Immature natural killer cell (primary cell): ENCODE measurements at regions not wholly inside any gene's neighbourhood (a gene's known extent, or its start where the extent isn't known, plus 50 kb on each side); places are given as distances from the start of the nearest gene placed in this dataset.

Experiments used
- DNase-seq, 3 donors: peaks; one replicate each; pipeline ENCODE4 v3.0.0; 2022; ENCODE audit warnings: mixed read lengths in 1 of 3
- H3K27ac Mint-ChIP-seq, 6 donors: one replicate each; pipeline ENCODE4 v1.8.0; 2020; ENCODE audit warnings: mixed read lengths in 6 of 6, mild to moderate bottlenecking in 5 of 6, inconsistent platforms in 4 of 6, moderate library complexity in 3 of 6
- H3K27me3 Mint-ChIP-seq, 3 donors: one replicate each; pipeline ENCODE4 v1.8.0; 2020 to 2021; ENCODE audit warnings: low read depth in 3 of 3, mild to moderate bottlenecking in 3 of 3, mixed read lengths in 3 of 3, moderate library complexity in 3 of 3, inconsistent platforms in 1 of 3
- H3K36me3 Mint-ChIP-seq, 3 donors: one replicate each; pipeline ENCODE4 v1.8.0; 2020; ENCODE audit warnings: mixed read lengths in 3 of 3, inconsistent platforms in 2 of 3, mild to moderate bottlenecking in 2 of 3
- H3K4me1 Mint-ChIP-seq, 2 donors: one replicate each; pipeline ENCODE4 v1.8.0; 2020; ENCODE audit warnings: inconsistent platforms in 2 of 2, mild to moderate bottlenecking in 2 of 2, mixed read lengths in 2 of 2, moderate library complexity in 1 of 2
- H3K4me3 Mint-ChIP-seq, 5 donors: one replicate each; pipeline ENCODE4 v1.8.0; 2020; ENCODE audit warnings: mild to moderate bottlenecking in 5 of 5, mixed read lengths in 5 of 5, inconsistent platforms in 3 of 5, moderate library complexity in 3 of 5
- H3K9me3 Mint-ChIP-seq, 6 donors: one replicate each; pipeline ENCODE4 v1.8.0; 2020; ENCODE audit warnings: mild to moderate bottlenecking in 6 of 6, mixed read lengths in 6 of 6, inconsistent platforms in 4 of 6, moderate library complexity in 3 of 6

- H3K9me3 Mint-ChIP-seq = no peaks in the 10 kb centered on the region
- H3K27me3 Mint-ChIP-seq = peaks cover 5 to 13% (median 7%) of the 10 kb centered on the region in 3 donors
- H3K4me1 Mint-ChIP-seq = no peaks in the 10 kb centered on the region
- no peak for DNase-seq
- H3K36me3 Mint-ChIP-seq = no peaks in the 10 kb centered on the region
- no peak overlapping the region for H3K27ac Mint-ChIP-seq
- H3K4me3 Mint-ChIP-seq = no peak overlapping the region
Measured at GRCh38 chr1:4027492-4028138, 127.5 kb upstream of the C1orf174 start.

GRCh38 chr1:4028139-4028501 is 128.0 kb upstream of the C1orf174 start:
- no peaks in the 10 kb centered on the region for H3K4me1 Mint-ChIP-seq

GRCh38 chr1:4029376-4029775 is 129.3 kb upstream of the C1orf174 start:
- no peaks in the 10 kb centered on the region for H3K4me1 Mint-ChIP-seq
- H3K9me3 Mint-ChIP-seq = no peaks in the 10 kb centered on the region
- H3K27me3 Mint-ChIP-seq = peaks cover 7 to 13% (median 8%) of the 10 kb centered on the region in 3 donors
- DNase-seq = no peak
- H3K27ac Mint-ChIP-seq = no peak overlapping the region
- no peaks in the 10 kb centered on the region for H3K36me3 Mint-ChIP-seq
- H3K4me3 Mint-ChIP-seq = no peak overlapping the region

More at GRCh38 chr1:4028139-4028501, 128.0 kb upstream of the C1orf174 start:
- DNase-seq = no peak
- Mint-ChIP-seq H3K27ac (no peak overlapping the region), H3K36me3 (no peaks in the 10 kb centered on the region), H3K9me3 (no peaks in the 10 kb centered on the region), H3K4me3 (no peak overlapping the region), H3K27me3 (peaks cover 5 to 13% (median 8%) of the 10 kb centered on the region in 3 donors)

GRCh38 chr1:4032571-4032970 is 132.5 kb upstream of the C1orf174 start:
- DNase-seq = no peak
- H3K4me1 Mint-ChIP-seq = no peaks in the 10 kb centered on the region
- no peak overlapping the region for H3K27ac Mint-ChIP-seq
- no peaks in the 10 kb centered on the region for H3K36me3 Mint-ChIP-seq
- no peak overlapping the region for H3K4me3 Mint-ChIP-seq
- no peaks in the 10 kb centered on the region for H3K9me3 Mint-ChIP-seq
- H3K27me3 Mint-ChIP-seq = peaks cover 6 to 11% (median 7%) of the 10 kb centered on the region in 3 donors

- Mint-ChIP-seq H3K36me3 (no peaks in the 10 kb centered on the region), H3K27me3 (peaks cover 6 to 11% (median 7%) of the 10 kb centered on the region in 3 donors), H3K27ac (no peak overlapping the region), H3K9me3 (no peaks in the 10 kb centered on the region), H3K4me1 (no peaks in the 10 kb centered on the region), H3K4me3 (no peak overlapping the region)
- no peak for DNase-seq
Measured at GRCh38 chr1:4033129-4033676, 133.1 kb upstream of the C1orf174 start.

- peaks cover 6 to 11% (median 7%) of the 10 kb centered on the region in 3 donors for H3K27me3 Mint-ChIP-seq
- H3K4me1 Mint-ChIP-seq = no peaks in the 10 kb centered on the region
- DNase-seq = no peak
- no peaks in the 10 kb centered on the region for H3K9me3 Mint-ChIP-seq
- no peak overlapping the region for H3K27ac Mint-ChIP-seq
- H3K4me3 Mint-ChIP-seq = no peak overlapping the region
- no peaks in the 10 kb centered on the region for H3K36me3 Mint-ChIP-seq
Measured at GRCh38 chr1:4033713-4034112, 133.6 kb upstream of the C1orf174 start.

GRCh38 chr1:4034318-4034887 is 134.3 kb upstream of the C1orf174 start:
- DNase-seq = no peak
- Mint-ChIP-seq H3K4me3 (no peak overlapping the region), H3K36me3 (no peaks in the 10 kb centered on the region), H3K27ac (no peak overlapping the region), H3K4me1 (no peaks in the 10 kb centered on the region), H3K9me3 (no peaks in the 10 kb centered on the region), H3K27me3 (peaks cover 5 to 15% (median 6%) of the 10 kb centered on the region in 3 donors)

GRCh38 chr1:4044967-4045366 is 144.9 kb upstream of the C1orf174 start:
- no peak for DNase-seq
- Mint-ChIP-seq H3K27me3 (peaks cover 2 to 6% (median 6%) of the 10 kb centered on the region in 3 donors), H3K27ac (no peak overlapping the region), H3K4me3 (no peak overlapping the region), H3K9me3 (no peaks in the 10 kb centered on the region), H3K4me1 (no peaks in the 10 kb centered on the region), H3K36me3 (no peaks in the 10 kb centered on the region)

GRCh38 chr1:4045397-4046010 is 145.4 kb upstream of the C1orf174 start:
- H3K4me1 Mint-ChIP-seq = no peaks in the 10 kb centered on the region
- peaks cover 2 to 6% (median 6%) of the 10 kb centered on the region in 3 donors for H3K27me3 Mint-ChIP-seq
- no peaks in the 10 kb centered on the region for H3K36me3 Mint-ChIP-seq
- no peak overlapping the region for H3K27ac Mint-ChIP-seq
- H3K4me3 Mint-ChIP-seq = no peak overlapping the region
- no peaks in the 10 kb centered on the region for H3K9me3 Mint-ChIP-seq
- DNase-seq = no peak

GRCh38 chr1:4046836-4047461 is 146.9 kb upstream of the C1orf174 start:
- Mint-ChIP-seq H3K27me3 (peaks cover 2 to 9% (median 6%) of the 10 kb centered on the region in 3 donors), H3K4me1 (no peaks in the 10 kb centered on the region), H3K4me3 (no peak overlapping the region), H3K27ac (no peak overlapping the region), H3K9me3 (no peaks in the 10 kb centered on the region), H3K36me3 (no peaks in the 10 kb centered on the region)
- no peak for DNase-seq

- Mint-ChIP-seq H3K27me3 (peaks cover 2 to 7% (median 6%) of the 10 kb centered on the region in 3 donors), H3K9me3 (peaks cover 0 to under 1% (median 0%) of the 10 kb centered on the region in 6 donors), H3K36me3 (no peaks in the 10 kb centered on the region), H3K4me1 (peaks cover 2 to 4% of the 10 kb centered on the region in 2 donors), H3K4me3 (no peak overlapping the region), H3K27ac (no peak overlapping the region)
- DNase-seq = no peak
Measured at GRCh38 chr1:4047666-4048065, 147.6 kb upstream of the C1orf174 start.

- Mint-ChIP-seq H3K36me3 (no peaks in the 10 kb centered on the region), H3K27ac (no peak overlapping the region), H3K4me1 (peaks cover 3 to 8% of the 10 kb centered on the region in 2 donors), H3K9me3 (peaks cover 0 to 1% (median 0%) of the 10 kb centered on the region in 6 donors), H3K27me3 (peaks cover 2 to 7% (median 6%) of the 10 kb centered on the region in 3 donors), H3K4me3 (no peak overlapping the region)
- no peak for DNase-seq
Measured at GRCh38 chr1:4048076-4048475, 148.0 kb upstream of the C1orf174 start.

GRCh38 chr1:4048921-4049320 is 148.8 kb upstream of the C1orf174 start:
- Mint-ChIP-seq H3K36me3 (no peaks in the 10 kb centered on the region), H3K27ac (no peak overlapping the region), H3K9me3 (peaks cover 0 to 1% (median 0%) of the 10 kb centered on the region in 6 donors), H3K4me1 (peaks cover 3 to 8% of the 10 kb centered on the region in 2 donors), H3K4me3 (no peak overlapping the region), H3K27me3 (peaks cover 2 to 6% (median 5%) of the 10 kb centered on the region in 3 donors)
- DNase-seq = no peak

- Mint-ChIP-seq H3K27ac (no peak overlapping the region), H3K9me3 (peaks cover 0 to 1% (median 0%) of the 10 kb centered on the region in 6 donors), H3K36me3 (no peaks in the 10 kb centered on the region), H3K27me3 (peaks cover 2 to 6% (median 4%) of the 10 kb centered on the region in 3 donors), H3K4me1 (peaks cover 3 to 8% of the 10 kb centered on the region in 2 donors), H3K4me3 (no peak overlapping the region)
- no peak for DNase-seq
Measured at GRCh38 chr1:4050998-4051397, 150.9 kb upstream of the C1orf174 start.
